ENCODE measurements at regions not wholly inside any gene's neighbourhood (a gene's known extent, or its start where the extent isn't known, plus 50 kb on each side); places are given as distances from the start of the nearest gene placed in this dataset.
"Not testable (repeated sequence)": the region's sequence is repeated elsewhere in the genome, so short reads cannot be mapped to it uniquely, and the experiment has no call there.

- DNase-seq (ENCODE audit: low spot score): no peak
These were observed 130.2 kb upstream of the HDDC2 start for GRCh38 chr6:125431971-125432370.

- no peak for DNase-seq (ENCODE audit: low spot score)
These were observed 131.2 kb upstream of the HDDC2 start for GRCh38 chr6:125432963-125433362.

DNA sequence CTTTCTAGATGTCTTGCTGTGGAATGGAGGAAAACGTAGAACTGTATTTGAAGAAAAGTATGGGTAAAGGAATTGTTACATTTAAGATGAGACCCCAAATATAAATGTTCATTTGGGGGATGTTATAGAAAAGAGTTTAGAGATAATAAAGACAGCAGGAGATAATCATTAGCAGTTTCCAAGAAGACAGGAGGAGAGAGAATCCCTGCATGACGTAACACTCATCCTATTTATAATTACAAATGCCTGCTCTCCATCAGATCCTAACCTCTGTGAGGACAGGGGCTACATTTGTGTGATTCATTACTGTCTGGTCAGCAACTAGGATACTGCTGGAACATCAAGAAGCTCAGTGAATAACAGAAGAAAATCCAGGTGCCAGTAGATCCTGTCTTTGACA is 133.0 kb upstream of the HDDC2 start:
- DNase-seq (ENCODE audit: low spot score): no peak

DNA sequence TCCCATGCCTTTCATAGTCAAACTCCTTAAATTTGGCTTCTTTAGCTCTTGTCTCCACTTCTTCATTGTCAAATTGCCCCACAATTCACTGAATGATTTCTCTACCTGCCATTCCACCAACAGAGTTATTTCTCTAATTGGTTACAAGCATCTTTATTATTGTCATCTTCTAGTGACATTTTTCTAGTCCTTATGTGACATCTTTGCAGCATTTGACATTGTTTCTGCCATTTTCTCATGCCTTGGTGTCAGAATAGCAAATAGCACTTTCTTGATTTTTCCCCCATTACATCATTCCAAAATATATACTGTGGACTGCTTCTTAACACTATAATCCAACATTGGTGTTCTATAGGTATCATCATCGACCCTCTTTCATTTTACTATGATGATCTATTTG is 137.7 kb upstream of the HDDC2 start:
- no peak for DNase-seq (ENCODE audit: low spot score)

DNA sequence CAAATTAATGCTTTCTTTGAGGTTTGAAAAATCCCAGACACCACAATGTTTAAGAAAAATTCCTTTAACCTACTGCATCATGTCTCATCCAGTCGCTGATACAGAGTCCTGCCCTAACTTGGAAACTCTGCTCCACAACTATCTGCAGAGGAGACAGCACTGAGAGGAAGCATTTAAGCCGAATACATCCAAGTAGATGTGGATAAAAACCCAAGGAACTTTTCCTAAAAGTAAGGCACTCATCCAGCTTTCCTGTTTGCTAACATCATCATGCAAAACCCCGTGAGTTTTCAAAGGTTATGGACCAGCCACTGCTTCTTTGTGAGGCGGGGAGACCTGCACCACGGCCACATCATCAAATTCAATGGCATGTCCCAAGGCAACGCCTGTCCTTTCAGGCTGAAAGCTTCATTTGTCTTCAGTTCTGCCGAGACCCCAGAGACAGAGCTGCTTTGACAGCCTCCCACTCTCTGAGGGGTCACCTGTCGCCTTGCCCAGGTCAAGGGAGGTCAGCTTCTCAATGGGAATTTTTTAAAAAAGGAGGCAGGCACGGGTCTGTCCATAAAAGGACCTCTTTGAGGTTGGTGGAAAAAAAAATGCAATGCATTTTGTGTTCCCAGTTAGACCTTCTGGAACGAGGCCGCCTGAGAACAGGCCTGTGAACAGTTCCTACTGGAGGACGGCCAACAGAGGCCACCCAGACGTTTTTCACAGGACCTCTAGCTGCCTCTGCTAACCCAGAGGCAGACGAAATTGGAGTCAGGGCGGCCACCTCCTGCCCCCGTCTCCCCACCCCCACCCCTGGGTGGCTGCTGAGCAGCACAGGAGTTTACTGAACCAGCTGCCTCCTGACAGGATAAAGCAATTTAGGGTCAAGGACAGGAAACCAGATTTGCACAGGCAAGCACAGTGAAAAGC is 142.5 kb upstream of the HDDC2 start:
- DNase-seq (ENCODE audit: low spot score): no peak

GRCh38 chr6:125445054-125445453 is 143.3 kb upstream of the HDDC2 start:
- DNase-seq (ENCODE audit: low spot score): no peak

- no peak for DNase-seq (ENCODE audit: low spot score)
These were observed 144.2 kb upstream of the HDDC2 start for GRCh38 chr6:125446011-125446410.

DNA sequence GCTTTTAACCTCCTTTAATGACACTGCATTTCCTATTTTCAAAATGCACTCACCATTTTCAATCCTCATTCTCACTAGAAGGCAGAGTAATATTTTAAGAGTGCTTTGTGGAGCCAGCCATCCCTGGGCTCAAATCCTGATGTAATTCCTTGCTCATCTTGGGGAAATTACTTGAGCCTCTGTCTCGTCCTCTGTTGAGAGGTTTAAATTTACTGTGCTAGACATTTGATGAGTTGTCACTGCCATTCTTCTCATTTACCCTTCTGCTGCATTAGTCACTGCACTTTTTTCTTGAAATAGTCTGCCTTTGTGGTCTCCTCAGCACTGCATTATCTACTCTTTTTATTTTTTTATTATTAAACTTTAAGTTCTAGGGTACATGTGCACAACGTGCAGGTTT is 150.0 kb upstream of the HDDC2 start:
- no peak for DNase-seq (ENCODE audit: low spot score)

- peak; percentile 7 for DNase-seq (ENCODE audit: low spot score)
These were observed 151.7 kb upstream of the HDDC2 start for GRCh38 chr6:125453516-125453915.

DNA sequence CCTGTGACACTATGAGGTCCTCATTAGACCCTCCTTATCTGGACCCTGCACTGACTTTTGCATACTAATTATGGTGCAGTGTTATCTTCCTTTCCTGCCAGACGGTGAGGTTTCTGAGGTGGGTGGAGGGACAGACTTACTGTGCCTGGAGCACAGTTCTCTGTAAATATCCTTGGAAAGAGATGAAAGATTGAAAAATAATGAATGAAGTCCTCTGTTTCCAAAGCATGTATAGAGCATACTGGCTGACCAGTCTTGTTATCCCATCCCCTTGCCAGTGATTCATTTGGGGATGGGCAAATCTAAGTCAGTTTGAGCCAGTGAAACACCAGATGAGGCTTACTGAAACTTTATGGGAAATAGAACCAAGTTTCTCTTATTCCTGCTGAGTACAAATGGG is 152.6 kb upstream of the HDDC2 start:
- DNase-seq (ENCODE audit: low spot score): no peak

DNA sequence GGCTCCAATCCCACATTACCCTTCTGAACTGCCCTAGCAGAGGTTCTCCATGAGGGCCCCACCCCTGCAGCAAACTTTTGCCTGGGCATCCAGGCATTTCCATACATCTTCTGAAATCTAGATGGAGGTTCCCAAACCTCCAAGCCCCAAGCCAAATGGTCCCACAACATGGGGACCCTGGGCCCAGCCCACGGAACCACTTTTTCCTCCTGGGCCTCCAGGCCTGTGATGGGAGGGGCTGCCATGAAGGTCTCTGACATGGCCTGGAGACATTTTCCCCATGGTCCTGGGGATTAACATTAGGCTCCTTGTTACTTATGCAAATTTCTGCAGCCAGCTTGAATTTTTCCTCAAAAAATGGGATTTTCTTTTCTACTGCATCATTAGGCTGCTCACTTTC is 156.7 kb upstream of the HDDC2 start:
- not testable (repeated sequence) for DNase-seq (ENCODE audit: low spot score)

DNA sequence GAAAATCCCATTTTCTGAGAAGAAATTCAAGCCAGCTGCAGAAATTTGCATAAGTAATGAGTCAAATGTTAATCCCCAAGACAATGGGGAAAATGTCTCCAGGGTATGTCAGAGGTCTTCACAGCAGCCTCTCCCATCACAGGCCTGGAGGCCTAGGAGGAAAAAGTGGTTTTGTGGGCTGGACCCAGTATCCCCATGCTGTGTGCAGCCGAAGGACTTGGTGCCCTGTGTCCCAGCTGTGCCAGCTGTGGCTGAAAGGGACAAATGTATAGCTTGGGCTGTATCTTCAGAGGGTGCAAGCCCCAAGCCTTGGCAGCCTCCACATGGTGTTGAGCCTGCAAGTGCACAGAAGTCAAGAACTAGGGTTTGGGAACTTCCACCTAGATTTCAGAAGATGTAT is 163.6 kb upstream of the HDDC2 start:
- not testable (repeated sequence) for DNase-seq (ENCODE audit: low spot score)

DNA sequence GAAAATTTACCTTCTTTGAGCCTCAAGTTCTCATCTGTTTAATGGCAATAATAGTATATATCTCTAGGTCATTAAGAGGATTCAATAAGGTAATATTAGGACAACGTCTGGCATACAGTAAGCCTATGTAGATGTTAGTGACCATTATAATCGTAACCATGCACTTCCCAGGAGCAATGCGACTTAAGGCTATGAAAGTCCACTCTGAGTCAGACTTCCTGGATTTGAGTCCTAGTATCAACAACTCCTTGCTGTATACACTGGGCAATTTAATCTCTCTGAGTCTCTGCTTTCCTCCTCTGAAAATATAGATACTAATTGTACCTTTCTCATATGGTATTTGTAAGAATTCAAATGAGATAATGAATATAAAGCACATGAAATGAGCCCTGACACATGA is 168.1 kb upstream of the HDDC2 start:
- no peak for DNase-seq (ENCODE audit: low spot score)

DNA sequence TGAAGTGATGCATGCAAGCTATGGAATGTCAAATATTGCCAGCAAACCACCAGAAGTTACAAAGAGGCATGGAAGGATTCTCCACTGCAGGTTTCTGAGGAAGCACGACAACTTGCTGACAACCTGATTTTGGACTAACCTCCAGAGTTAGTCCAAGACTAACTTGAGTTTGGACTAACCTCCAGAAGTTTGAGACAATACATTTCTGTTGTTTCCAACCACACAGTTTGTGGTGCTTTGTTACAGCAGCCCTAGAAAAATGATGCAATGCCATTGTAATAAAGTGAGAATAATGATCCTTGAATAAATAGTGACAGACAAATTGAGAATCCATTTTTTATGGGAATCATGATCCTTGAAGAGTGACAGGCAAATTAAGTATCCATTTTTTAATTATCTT is 169.9 kb upstream of the HDDC2 start:
- DNase-seq (ENCODE audit: low spot score): no peak

- DNase-seq (ENCODE audit: low spot score): no peak
These were observed 172.3 kb upstream of the HDDC2 start for GRCh38 chr6:125474061-125474460.

- no peak for DNase-seq (ENCODE audit: low spot score)
These were observed 175.4 kb upstream of the HDDC2 start for GRCh38 chr6:125477156-125477555.

GRCh38 chr6:125477844-125478243 is 176.1 kb upstream of the HDDC2 start:
- no peak for DNase-seq (ENCODE audit: low spot score)

- no peak for DNase-seq (ENCODE audit: low spot score)
These were observed 178.4 kb upstream of the HDDC2 start for GRCh38 chr6:125480146-125480545.

GRCh38 chr6:125480571-125480970 is 178.8 kb upstream of the HDDC2 start:
- DNase-seq (ENCODE audit: low spot score): no peak

DNA sequence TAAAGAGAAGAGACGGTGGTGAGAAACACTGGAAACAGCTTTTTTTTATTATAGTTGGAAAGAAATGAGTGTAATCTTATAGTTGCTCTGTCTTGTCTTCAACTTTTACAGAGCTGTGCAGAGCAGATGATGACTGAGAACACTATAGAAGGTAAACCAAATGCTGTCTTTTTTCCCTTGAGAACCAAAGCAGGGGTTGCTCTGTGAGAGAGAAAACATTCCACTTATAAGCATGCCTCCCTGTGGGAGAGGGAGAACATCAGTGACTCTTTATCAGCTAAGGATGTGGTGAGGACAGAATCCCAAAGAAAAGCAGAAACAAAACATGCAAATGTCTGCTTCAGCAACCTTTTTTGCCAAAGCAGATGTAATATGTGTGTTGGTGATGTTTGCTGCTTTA is 179.3 kb upstream of the HDDC2 start:
- DNase-seq (ENCODE audit: low spot score): no peak

DNA sequence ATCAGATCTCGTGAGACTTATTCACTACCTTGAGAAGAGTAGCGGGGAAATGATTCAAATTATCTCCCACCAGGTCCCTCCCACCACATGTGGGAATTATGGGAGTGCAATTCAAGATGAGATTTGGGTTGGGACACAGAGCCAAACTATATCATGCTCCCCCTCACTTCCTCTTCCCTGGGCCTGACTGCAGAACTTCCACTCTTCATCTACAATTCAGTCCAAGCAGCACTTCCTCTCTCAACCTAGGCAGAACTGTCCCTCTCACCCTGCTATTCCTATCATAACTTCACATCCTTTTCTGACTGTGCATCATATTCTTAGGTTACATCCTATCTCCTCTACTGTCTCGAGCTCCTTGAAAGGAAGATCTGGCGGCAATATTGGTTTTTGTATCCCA is 184.0 kb upstream of the HDDC2 start:
- no peak for DNase-seq (ENCODE audit: low spot score)

DNA sequence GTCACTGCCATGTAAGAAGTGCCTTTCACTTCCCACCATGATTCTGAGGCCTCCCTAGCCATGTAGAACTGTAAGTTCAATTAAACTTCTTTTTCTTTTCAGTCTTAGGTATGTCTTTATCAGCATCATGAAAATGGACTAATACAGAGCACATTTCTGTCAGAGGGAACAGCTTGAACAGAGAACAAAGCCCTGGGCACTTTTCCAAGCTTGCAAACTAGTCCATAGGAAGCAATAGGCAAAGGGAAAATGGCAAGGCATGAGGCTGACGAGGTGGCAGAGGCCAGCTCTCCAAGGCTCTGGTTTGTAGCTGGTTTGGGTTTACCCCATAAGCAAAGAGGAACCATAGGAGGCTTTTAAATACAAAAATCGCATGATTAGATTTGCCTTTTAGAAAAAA is 185.1 kb upstream of the HDDC2 start:
- no peak for DNase-seq (ENCODE audit: low spot score)

DNA sequence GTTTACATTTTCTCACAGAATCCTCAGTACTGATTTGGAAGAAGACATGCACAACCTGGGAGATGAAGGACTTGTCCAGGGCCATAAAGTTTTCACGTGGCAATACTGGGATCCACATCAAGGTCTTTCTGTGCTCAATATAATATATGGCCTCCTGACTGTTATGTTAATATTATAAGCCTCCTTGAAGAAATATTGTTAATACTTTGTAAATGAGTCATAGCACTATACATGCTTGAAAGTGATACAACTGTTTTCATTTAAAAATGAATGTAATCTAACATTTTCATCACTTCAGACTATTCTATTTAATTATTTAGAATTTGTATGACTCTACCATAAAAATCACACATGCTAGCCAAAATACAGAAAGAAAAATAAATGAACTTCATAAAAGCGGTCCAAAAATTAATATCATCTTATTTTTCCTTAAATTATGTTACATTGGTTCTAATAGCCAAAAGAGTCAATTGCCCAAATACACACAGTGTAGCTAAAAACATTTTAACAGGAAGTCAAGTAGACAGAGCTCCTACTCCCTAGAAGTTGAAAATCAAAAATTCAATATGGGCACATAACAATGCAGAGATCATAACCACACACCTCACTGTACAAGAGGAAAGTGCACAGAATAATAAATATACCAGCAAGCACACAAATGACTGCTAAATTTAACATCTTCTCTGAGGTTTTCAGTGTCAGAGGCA is 188.0 kb upstream of the HDDC2 start:
- DNase-seq (ENCODE audit: low spot score): no peak
